AG04449 (cell line): ENCODE measurements at regions not wholly inside any gene's neighbourhood (a gene's known extent, or its start where the extent isn't known, plus 50 kb on each side); places are given as distances from the start of the nearest gene placed in this dataset.
"Not testable (repeated sequence)": the region's sequence is repeated elsewhere in the genome, so short reads cannot be mapped to it uniquely, and the experiment has no call there.

Experiments
- CTCF ChIA-PET: fragments of 350-600 bp; formaldehyde crosslinking; extraction: SDS; loops from one replicate; lab custom pipeline; 2021; ENCODE audit warnings: antibody characterized with exemption; lab: Yijun Ruan, JAX
- POLR2A ChIA-PET: fragments of 400-600, 350-600 bp; formaldehyde crosslinking; extraction: SDS; loops from one replicate; lab custom pipeline; 2020; ENCODE audit warnings: antibody characterized with exemption, inconsistent platforms; lab: Yijun Ruan, JAX
- DNase-seq: peaks from one replicate; pipeline ENCODE4 v3.0.0-alpha.2; 2010; ENCODE audit warnings: low read depth, low spot score
- H3K4me3 ChIP-seq: 2 replicates; pipeline ENCODE4 v1.5.1; 2011; ENCODE audit warnings: low read depth, mild to moderate bottlenecking, control low read depth, low read length
- CTCF ChIP-seq: IDR thresholded peaks from one replicate; pipeline ENCODE4 v1.5.1; 2011; ENCODE audit warnings: mild to moderate bottlenecking, moderate library complexity, low read length, control low read depth, inconsistent platforms; ENCODE audit not compliant: insufficient read depth; ENCODE audit errors: missing control alignments

- no peak for TF ChIP-seq CTCF
- peak; percentile 63 for DNase-seq
- ChIA-PET POLR2A (no interaction called here), CTCF (no interaction called here)
- H3K4me3 ChIP-seq, result peak overlapping the region; percentile 27
Observed at GRCh38 chr6:28816909-28817807, 106.6 kb downstream of the TRIM27 start.

- POLR2A ChIA-PET, result no interaction called here
Observed at GRCh38 chr6:28817808-28818145, 106.0 kb downstream of the TRIM27 start.

GRCh38 chr6:28824793-28825731, 98.7 kb downstream of the TRIM27 start:
- ChIA-PET CTCF (interaction anchor here (0.9 to 3.4 kb wide), 2 partner anchors 13 to 38 kb away, joined by 3 to 18 read pairs; no protein-coding TSS in a partner anchor), POLR2A (no interaction called here)
- H3K4me3 ChIP-seq, result peak overlapping the region; percentile 37
- no peak for DNase-seq
- TF ChIP-seq CTCF, result no peak

More at GRCh38 chr6:28817808-28818145, 106.0 kb downstream of the TRIM27 start:
- CTCF ChIA-PET, result no interaction called here
- no peak overlapping the region; the same call in 1 of the 2 replicates for H3K4me3 ChIP-seq
- no peak for TF ChIP-seq CTCF
- DNase-seq, result no peak

- CTCF ChIA-PET, result interaction anchor here (0.9 to 3.4 kb wide), 2 partner anchors 13 to 37 kb away, joined by 3 to 18 read pairs; no protein-coding TSS in a partner anchor
- no peak overlapping the region for H3K4me3 ChIP-seq
- POLR2A ChIA-PET, result no interaction called here
- DNase-seq, result no peak
- TF ChIP-seq CTCF, result no peak
Observed at GRCh38 chr6:28825732-28826293, 98.0 kb downstream of the TRIM27 start.

GRCh38 chr6:28831683-28832082, 92.1 kb downstream of the TRIM27 start:
- POLR2A ChIA-PET, DNase-seq, CTCF ChIA-PET, H3K4me3 ChIP-seq: not testable (repeated sequence)

- DNase-seq, H3K4me3 ChIP-seq, POLR2A ChIA-PET: not testable (repeated sequence)
- CTCF ChIA-PET, result interaction anchor here (0.7 to 7.3 kb wide), 9 partner anchors 11 to 188 kb away, joined by 3 to 45 read pairs (median 5); partner anchors contain the start of gene TRIM27
Observed at GRCh38 chr6:28836703-28837102, 87.1 kb downstream of the TRIM27 start.
